Endothelial cell (in vitro differentiated cells): ENCODE measurements at regions not wholly inside any gene's neighbourhood (a gene's known extent, or its start where the extent isn't known, plus 50 kb on each side); places are given as distances from the start of the nearest gene placed in this dataset.

Experiments
- DNase-seq: peaks from one replicate; pipeline ENCODE4 v3.0.0; 2021; ENCODE audit warnings: low spot score
- H3K27ac Mint-ChIP-seq: one replicate; pipeline ENCODE4 v1.8.0; 2021; ENCODE audit warnings: mixed read lengths, inconsistent platforms; ENCODE audit not compliant: unreplicated experiment
- H3K27me3 Mint-ChIP-seq: one replicate; pipeline ENCODE4 v1.8.0; 2021; ENCODE audit warnings: mild to moderate bottlenecking, moderate library complexity, mixed read lengths, inconsistent platforms; ENCODE audit not compliant: unreplicated experiment
- H3K36me3 Mint-ChIP-seq: one replicate; pipeline ENCODE4 v1.8.0; 2021; ENCODE audit warnings: mild to moderate bottlenecking, low read depth, mixed read lengths, inconsistent platforms; ENCODE audit not compliant: unreplicated experiment
- H3K4me1 Mint-ChIP-seq: one replicate; pipeline ENCODE4 v1.8.0; 2021; ENCODE audit warnings: mild to moderate bottlenecking, mixed read lengths, inconsistent platforms; ENCODE audit not compliant: unreplicated experiment
- H3K4me3 Mint-ChIP-seq: one replicate; pipeline ENCODE4 v1.8.0; 2021; ENCODE audit warnings: mild to moderate bottlenecking, mixed read lengths, inconsistent platforms; ENCODE audit not compliant: unreplicated experiment
- H3K9me3 Mint-ChIP-seq: one replicate; pipeline ENCODE4 v1.8.0; 2021; ENCODE audit warnings: mixed read lengths, inconsistent platforms; ENCODE audit not compliant: unreplicated experiment
- TF ChIP-seq, protein P1 (sequence below): fragments of 200-600 bp; sonication (generic); IDR thresholded peaks from one replicate; pipeline ENCODE4 v1.5.0; 2021; ENCODE audit warnings: antibody characterized with exemption; ENCODE audit not compliant: unreplicated experiment

GRCh38 chr10:28781296-28781695 is 104.0 kb downstream of the BAMBI start:
- Mint-ChIP-seq H3K9me3 (no peaks in the 10 kb centered on the region), H3K4me3 (no peak overlapping the region), H3K4me1 (peaks cover 18% of the 10 kb centered on the region), H3K27me3 (no peaks in the 10 kb centered on the region), H3K27ac (no peak overlapping the region), H3K36me3 (no peaks in the 10 kb centered on the region)
- no peak for DNase-seq
- TF ChIP-seq, protein P1, sequence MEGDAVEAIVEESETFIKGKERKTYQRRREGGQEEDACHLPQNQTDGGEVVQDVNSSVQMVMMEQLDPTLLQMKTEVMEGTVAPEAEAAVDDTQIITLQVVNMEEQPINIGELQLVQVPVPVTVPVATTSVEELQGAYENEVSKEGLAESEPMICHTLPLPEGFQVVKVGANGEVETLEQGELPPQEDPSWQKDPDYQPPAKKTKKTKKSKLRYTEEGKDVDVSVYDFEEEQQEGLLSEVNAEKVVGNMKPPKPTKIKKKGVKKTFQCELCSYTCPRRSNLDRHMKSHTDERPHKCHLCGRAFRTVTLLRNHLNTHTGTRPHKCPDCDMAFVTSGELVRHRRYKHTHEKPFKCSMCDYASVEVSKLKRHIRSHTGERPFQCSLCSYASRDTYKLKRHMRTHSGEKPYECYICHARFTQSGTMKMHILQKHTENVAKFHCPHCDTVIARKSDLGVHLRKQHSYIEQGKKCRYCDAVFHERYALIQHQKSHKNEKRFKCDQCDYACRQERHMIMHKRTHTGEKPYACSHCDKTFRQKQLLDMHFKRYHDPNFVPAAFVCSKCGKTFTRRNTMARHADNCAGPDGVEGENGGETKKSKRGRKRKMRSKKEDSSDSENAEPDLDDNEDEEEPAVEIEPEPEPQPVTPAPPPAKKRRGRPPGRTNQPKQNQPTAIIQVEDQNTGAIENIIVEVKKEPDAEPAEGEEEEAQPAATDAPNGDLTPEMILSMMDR: no peak

- TF ChIP-seq, protein P1: no peak
- H3K27ac Mint-ChIP-seq: no peak overlapping the region
- H3K36me3 Mint-ChIP-seq: no peaks in the 10 kb centered on the region
- peaks cover 18% of the 10 kb centered on the region for H3K4me1 Mint-ChIP-seq
- H3K27me3 Mint-ChIP-seq: no peaks in the 10 kb centered on the region
- DNase-seq: no peak
- H3K9me3 Mint-ChIP-seq: no peaks in the 10 kb centered on the region
- no peak overlapping the region for H3K4me3 Mint-ChIP-seq
Observed at GRCh38 chr10:28783087-28783486, 105.8 kb downstream of the BAMBI start.

GRCh38 chr10:28785018-28785417 is 107.7 kb downstream of the BAMBI start:
- Mint-ChIP-seq H3K27me3 (no peaks in the 10 kb centered on the region), H3K4me1 (peaks cover 18% of the 10 kb centered on the region), H3K36me3 (no peaks in the 10 kb centered on the region), H3K9me3 (no peaks in the 10 kb centered on the region), H3K27ac (peak overlapping the region; percentile 28), H3K4me3 (no peak overlapping the region)
- no peak for DNase-seq
- TF ChIP-seq, protein P1: no peak

GRCh38 chr10:28788252-28788651 is 110.9 kb downstream of the BAMBI start:
- Mint-ChIP-seq H3K27me3 (no peaks in the 10 kb centered on the region), H3K9me3 (no peaks in the 10 kb centered on the region), H3K4me3 (no peak overlapping the region), H3K36me3 (no peaks in the 10 kb centered on the region), H3K27ac (no peak overlapping the region), H3K4me1 (peaks cover 15% of the 10 kb centered on the region)
- DNase-seq: no peak
- TF ChIP-seq, protein P1: no peak

DNA sequence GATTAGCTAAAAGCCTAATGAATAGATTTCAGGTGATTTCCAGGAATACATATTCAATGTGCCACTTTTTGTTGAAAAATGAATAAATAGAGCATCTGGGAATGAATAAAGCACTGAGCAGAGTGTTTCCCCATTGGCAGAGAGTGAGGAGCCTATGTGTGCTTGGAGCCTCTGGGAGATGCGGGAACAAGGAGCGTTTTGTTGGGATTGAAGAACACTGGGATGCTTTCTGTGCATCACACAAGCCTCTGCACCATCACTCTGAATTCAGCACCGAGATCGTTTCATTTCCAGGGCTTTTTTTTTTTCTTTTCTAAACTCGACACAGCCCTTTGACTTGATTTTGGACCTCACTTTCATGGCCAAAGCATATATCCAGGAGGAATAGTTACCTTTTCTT is 111.4 kb downstream of the BAMBI start:
- Mint-ChIP-seq H3K4me1 (peaks cover 14% of the 10 kb centered on the region), H3K27me3 (no peaks in the 10 kb centered on the region), H3K4me3 (no peak overlapping the region), H3K9me3 (no peaks in the 10 kb centered on the region), H3K36me3 (no peaks in the 10 kb centered on the region), H3K27ac (no peak overlapping the region)
- TF ChIP-seq, protein P1: no peak
- no peak for DNase-seq
